ENCODE measurements at regions not wholly inside any gene's neighbourhood (a gene's known extent, or its start where the extent isn't known, plus 50 kb on each side); places are given as distances from the start of the nearest gene placed in this dataset.

DNA sequence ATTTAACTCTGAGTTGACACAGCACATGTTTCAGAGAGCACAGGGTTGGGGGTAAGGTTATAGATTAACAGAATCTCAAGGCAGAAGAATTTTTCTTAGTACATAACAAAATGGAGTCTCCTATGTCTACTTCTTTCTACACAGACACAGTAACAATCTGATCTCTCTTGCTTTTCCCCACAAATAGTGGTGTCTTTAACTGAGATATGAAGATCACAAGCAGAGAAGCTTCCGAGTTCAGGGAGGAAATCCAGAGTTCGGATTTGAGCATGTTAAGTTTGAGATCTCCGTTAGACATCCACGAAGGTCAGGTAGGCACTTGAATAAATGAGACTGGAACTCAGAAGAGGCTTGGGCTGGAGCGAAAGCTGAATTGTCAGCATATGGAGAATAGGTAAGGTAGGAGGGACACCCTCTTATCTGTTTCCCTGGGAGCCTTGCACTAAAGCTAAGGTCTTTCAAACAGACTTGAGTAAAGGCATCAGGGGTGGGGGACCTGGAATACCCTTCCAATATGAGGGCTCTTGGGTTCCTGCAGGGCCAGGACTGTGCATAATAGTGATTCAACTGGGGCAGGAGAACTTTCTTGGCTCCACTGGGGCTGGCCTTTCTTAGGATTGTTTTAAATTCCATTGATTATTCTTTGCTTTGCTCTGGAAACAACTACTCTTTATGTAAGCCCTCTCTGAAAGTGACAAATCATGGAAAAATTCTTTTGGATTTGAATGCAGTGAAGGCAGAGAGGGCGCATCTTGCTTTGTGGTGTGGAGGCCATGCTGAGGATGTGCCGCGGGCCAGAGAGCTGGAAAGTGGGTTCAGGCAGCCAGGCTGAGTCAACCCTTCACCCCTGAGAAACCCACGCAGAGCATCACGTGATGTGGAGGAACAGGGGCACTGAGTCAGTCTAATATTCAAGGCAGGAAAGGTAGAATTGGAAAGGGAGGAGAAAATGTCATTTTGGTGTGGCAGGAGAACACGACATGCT is 62.7 kb upstream of the AMPD3 start:
- dilution Hi-C loops (cut with HindIII; ENCODE audit: low sequenced_read_pairs, unreplicated experiment), result no loop called here
- CTCF ChIA-PET, result no interaction called here
- peaks cover 49% of the 10 kb centered on the region for H3K4me1 ChIP-seq (ENCODE audit: control insufficient read depth, insufficient read depth, low read length)

More for the DNA sequence above, 62.7 kb upstream of the AMPD3 start:
- peak overlapping the region; percentile 79 for H2AK5ac ChIP-seq (ENCODE audit: low read depth, low read length)
- H4K8ac ChIP-seq (ENCODE audit: low read depth in 2 of 2, low read length in 2 of 2), result peak overlapping the region; percentile 39 to 58; a peak in 3 of 4 replicates
- no peak overlapping the region for H3K9ac ChIP-seq (ENCODE audit: low read depth, low read length)
- no peaks in the 10 kb centered on the region; a peak in 1 of 4 replicates for H3K79me1 ChIP-seq (ENCODE audit: low read depth in 1 of 2, low read length in 2 of 2)
- H3K14ac ChIP-seq (replicated peaks; ENCODE audit: low read depth, low read length), result peak overlapping the region; percentile 79
- H3K56ac ChIP-seq (ENCODE audit: extremely low read depth, insufficient read depth, low read length), result peak overlapping the region; percentile 50; the same call in 1 of the 2 replicates
- H3K9me1 ChIP-seq (ENCODE audit: insufficient read depth, low read length), result peaks cover 45% of the 10 kb centered on the region
- H3K18ac ChIP-seq (ENCODE audit: low read depth, low read length), result peak overlapping the region; percentile 90
- H2BK5ac ChIP-seq (ENCODE audit: low read depth, low read length, poor library complexity, severe bottlenecking), result peak overlapping the region; percentile 75
- peak overlapping the region; percentile 75 for H3K4ac ChIP-seq (ENCODE audit: low read depth, low read length)
- H2BK120ac ChIP-seq (ENCODE audit: low read depth, low read length), result peak overlapping the region; percentile 93
- 67% methylated on average over 6 of the region's 11 CpGs; no CpG with 5 or more reads in 1 of the 2 experiments for WGBS, 2 experiments (ENCODE audit: extremely low coverage in 2 of 2, insufficient read length in 1 of 2)
- peak; percentile 71 for TF ChIP-seq BHLHE40 (IDR thresholded peaks at IDR 0.05; ENCODE audit: low read depth, low read length)
- TF ChIP-seq, protein P1, sequence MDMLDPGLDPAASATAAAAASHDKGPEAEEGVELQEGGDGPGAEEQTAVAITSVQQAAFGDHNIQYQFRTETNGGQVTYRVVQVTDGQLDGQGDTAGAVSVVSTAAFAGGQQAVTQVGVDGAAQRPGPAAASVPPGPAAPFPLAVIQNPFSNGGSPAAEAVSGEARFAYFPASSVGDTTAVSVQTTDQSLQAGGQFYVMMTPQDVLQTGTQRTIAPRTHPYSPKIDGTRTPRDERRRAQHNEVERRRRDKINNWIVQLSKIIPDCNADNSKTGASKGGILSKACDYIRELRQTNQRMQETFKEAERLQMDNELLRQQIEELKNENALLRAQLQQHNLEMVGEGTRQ (IDR thresholded peaks at IDR 0.05; ENCODE audit: low read depth, low read length), result peak; percentile 86
- TF ChIP-seq, protein P2, sequence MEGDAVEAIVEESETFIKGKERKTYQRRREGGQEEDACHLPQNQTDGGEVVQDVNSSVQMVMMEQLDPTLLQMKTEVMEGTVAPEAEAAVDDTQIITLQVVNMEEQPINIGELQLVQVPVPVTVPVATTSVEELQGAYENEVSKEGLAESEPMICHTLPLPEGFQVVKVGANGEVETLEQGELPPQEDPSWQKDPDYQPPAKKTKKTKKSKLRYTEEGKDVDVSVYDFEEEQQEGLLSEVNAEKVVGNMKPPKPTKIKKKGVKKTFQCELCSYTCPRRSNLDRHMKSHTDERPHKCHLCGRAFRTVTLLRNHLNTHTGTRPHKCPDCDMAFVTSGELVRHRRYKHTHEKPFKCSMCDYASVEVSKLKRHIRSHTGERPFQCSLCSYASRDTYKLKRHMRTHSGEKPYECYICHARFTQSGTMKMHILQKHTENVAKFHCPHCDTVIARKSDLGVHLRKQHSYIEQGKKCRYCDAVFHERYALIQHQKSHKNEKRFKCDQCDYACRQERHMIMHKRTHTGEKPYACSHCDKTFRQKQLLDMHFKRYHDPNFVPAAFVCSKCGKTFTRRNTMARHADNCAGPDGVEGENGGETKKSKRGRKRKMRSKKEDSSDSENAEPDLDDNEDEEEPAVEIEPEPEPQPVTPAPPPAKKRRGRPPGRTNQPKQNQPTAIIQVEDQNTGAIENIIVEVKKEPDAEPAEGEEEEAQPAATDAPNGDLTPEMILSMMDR (conservative IDR thresholded peaks at IDR 0.05; ENCODE audit: low read depth, low read length), result no peak
- BruUV-seq (replicated peaks), result no TSS peak
- POLR2A ChIA-PET (ENCODE audit: unreplicated experiment), result interaction anchor here (2.0 kb wide), 1 partner anchor 82 kb away, joined by 5 read pairs; no protein-coding TSS in a partner anchor
- intact Hi-C loops (cut with micrococcal nuclease), result no loop called here
- H2AFZ ChIP-seq (replicated peaks; ENCODE audit: low read length, poor library complexity), result peak overlapping the region; percentile 53
- H3K27ac ChIP-seq (ENCODE audit: insufficient read depth, low read length), result peak overlapping the region; percentile 91
- no peaks in the 10 kb centered on the region for H3K36me3 ChIP-seq (ENCODE audit: control insufficient read depth, insufficient read depth, low read length)
- DNase-seq (peak; percentile 76), ATAC-seq (ENCODE audit: low read depth) (peak; percentile 9)
- H4K91ac ChIP-seq (ENCODE audit: insufficient read depth, low read depth, low read length), result peak overlapping the region; percentile 79
- no peaks in the 10 kb centered on the region for H3K27me3 ChIP-seq (ENCODE audit: control insufficient read depth, insufficient read depth, low read length)
- H2BK20ac ChIP-seq (ENCODE audit: low read depth, low read length), result peak overlapping the region; percentile 96
- H3K4me3 ChIP-seq (ENCODE audit: insufficient read depth, low read depth, low read length), result no peak overlapping the region
- no peak overlapping the region for H3K4me2 ChIP-seq (ENCODE audit: low read depth, low read length)
- peak overlapping the region; percentile 70 for H4K5ac ChIP-seq (ENCODE audit: low read depth, low read length)
- H2AK9ac ChIP-seq (replicated peaks; ENCODE audit: low read depth, low read length, poor library complexity), result peak overlapping the region; percentile 11
- in situ Hi-C loops (cut with MboI; ENCODE audit: low sequenced_read_pairs), result no loop called here
- H3K9me3 ChIP-seq (ENCODE audit: control insufficient read depth, insufficient read depth, low read length), result no peaks in the 10 kb centered on the region
- H3K23ac ChIP-seq (ENCODE audit: low read depth, low read length), result peak overlapping the region; percentile 61; the same call in 1 of the 2 replicates
- peak overlapping the region; percentile 99; the same call in 2 of the 3 replicates for H2BK15ac ChIP-seq (ENCODE audit: low read depth, low read length)
- H4K20me1 ChIP-seq (ENCODE audit: insufficient read depth, low read length), result no peaks in the 10 kb centered on the region

Measured in IMR-90 (cell line).